Fibroblast of the conjunctiva (primary cell): ENCODE measurements at regions not wholly inside any gene's neighbourhood (a gene's known extent, or its start where the extent isn't known, plus 50 kb on each side); places are given as distances from the start of the nearest gene placed in this dataset.
"Not testable (repeated sequence)": the region's sequence is repeated elsewhere in the genome, so short reads cannot be mapped to it uniquely, and the experiment has no call there.

Experiments
- DNase-seq: peaks from one replicate; pipeline ENCODE4 v3.0.0-alpha.2; 2010; ENCODE audit warnings: low read depth

DNA sequence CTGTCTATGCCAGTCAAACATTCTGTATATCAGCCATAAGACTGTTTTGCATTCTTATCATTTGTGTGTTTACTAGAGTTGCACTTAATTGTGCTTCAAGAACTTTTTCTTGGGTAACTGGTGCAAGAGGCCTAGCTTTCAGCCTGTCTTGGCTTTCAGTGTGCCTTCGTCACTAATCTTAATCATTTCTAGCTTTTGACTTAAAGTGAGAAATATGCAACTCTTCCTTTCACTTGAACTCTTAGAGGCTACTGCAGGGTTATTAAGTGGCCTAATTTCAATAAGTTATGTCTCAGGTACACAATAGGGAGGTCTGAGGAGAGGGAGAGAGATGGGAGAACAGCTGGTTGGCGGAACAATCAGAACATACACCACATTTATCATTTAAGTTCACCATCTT lies 62.1 kb upstream of the FAN1 start:
- not testable (repeated sequence) for DNase-seq

DNA sequence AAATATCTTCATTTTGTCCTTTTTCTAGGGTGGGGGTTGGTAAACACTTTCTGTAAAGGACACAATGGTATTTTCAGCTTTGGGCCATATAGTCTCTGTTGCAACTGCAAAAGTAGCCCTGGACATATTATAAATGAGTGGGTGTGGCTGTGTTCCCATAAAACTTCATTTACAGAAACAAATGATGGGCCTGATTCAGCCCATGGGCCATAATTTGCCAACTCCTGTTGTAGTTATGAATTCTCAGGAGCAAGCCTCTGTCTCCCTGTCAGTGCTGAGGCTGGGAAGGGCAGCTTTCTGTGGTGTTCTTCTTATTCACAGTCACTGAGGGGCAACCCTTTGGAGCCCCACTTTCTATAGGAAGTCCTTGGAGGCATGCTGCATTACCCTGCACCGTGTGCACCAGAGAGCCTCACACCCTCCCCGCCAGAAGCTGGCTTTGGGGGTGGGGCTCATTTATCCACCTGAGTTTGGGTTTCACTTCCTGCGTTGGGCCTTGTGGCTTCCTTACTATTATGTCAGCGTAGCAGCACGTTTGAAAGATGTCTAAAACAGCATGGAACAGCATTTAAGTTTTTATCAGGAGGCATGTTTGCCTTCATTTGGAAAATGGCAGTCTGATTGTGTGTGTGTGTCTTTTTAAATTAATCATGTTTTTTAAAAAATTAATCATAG lies 60.8 kb upstream of the FAN1 start:
- not testable (repeated sequence) for DNase-seq

DNA sequence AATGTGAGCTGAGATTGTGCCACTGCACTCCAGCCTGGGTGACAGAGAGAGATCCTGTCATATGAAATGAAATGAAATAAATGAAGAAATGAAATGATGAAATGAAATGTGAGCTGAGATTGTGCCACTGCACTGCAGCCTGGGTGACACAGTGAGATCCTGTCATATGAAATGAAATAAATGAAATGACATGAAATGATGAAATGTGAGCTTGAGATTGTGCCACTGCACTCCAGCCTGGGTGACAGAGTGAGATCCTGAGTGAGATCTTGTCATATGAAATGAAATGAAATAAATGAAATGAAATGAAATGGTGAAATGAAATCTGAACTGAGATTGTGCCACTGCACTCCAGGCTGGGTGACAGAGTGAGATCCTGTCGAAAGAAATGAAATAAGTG lies 58.2 kb upstream of the FAN1 start:
- not testable (repeated sequence) for DNase-seq
